ENCODE measurements at regions not wholly inside any gene's neighbourhood (a gene's known extent, or its start where the extent isn't known, plus 50 kb on each side); places are given as distances from the start of the nearest gene placed in this dataset.
"Not testable (repeated sequence)": the region's sequence is repeated elsewhere in the genome, so short reads cannot be mapped to it uniquely, and the experiment has no call there.

DNA sequence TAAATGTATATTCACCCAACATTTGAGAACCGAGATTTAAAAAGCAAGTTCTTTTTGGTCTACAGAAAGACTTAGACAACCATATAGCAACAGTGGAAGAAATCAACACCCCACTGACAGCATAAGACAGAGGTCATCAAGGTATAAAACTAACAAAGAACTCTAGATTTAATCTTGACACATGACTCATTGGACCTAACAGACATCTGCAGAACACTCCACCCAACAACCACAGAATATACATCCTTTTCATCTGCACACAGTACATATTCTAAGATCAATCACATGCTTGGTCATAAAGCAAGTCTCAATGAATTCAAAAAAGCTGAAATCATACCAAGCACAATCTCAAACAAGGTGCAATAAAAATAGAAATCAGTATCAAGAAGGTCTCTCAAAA, 65.8 kb downstream of the SPIN4 start:
- DNase-seq, result no peak

DNA sequence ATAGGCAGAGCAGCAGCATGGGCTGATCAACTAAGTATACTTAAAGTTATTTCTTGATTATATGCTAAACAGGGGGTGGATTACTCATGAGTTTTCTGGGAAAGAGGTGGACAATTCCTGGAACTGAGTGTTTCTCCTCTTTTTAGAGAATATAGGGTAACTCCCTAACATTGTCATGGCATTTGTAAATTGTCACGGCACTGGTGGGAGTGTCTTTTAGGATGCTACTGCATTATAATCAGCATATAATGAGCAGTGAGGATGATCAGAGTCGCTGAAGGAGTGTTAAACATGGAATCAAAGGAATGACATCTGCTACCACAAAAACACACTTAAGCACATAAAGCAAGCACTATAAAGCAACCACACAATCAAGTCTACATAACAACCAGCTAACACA, 66.5 kb downstream of the SPIN4 start:
- no peak for DNase-seq

DNA sequence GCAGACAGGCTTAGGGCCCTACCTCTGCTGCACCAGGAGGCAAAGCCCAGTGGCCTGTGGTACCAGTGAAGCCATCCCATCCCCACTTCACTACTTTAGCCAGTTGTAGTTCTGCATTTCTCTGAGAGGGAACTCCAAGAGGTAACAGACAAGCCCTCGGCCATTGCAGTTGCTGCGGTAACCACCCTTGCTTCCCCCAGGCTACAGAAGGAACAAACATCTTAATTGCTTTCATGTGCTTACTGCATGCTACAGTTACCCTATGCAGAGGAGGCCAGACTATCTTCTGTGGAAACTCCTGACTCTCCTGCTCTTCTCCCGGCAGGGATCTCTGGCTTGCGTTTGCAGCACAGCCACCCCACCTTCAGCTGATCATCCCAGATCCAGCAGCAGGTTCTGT, 67.8 kb downstream of the SPIN4 start:
- DNase-seq, result no peak

DNA sequence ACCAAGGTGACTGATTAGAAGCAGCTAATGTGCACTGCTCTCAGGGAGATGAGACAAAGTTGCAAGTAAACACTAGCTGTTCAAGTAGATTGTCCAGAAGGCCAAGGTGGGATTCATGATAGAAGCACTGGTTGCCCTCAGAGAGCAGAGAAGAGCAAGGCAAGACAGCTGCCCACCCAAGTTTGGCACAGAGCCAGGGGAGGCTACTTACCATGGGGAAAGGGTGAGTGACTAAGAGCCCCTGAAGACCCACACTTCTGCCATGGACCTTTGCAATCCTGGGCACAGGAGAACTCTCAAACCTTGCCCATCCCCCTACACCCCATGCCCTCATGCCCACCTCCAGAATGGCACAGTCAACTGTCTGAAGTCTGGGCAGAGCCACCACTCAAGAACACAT, 68.3 kb downstream of the SPIN4 start:
- DNase-seq, result no peak

DNA sequence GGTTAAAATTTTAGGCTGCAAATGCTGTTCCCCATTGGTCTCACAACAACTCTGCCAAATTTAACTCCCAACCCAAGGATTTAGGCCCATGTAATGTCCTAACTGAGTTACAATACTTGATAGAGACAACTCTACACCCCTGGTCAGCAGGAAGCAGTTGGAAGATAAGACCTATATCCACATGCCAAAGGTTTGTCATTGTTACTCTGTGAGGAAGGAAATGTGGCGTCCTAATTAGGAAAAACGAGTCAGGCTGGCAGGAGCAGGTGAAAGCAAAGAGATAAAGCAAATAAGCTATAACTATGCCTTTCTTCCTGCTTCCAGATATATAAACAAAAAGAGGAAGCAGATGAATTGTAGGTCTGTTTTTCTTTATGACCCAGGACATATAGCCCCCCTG, 69.1 kb downstream of the SPIN4 start:
- no peak for DNase-seq

DNA sequence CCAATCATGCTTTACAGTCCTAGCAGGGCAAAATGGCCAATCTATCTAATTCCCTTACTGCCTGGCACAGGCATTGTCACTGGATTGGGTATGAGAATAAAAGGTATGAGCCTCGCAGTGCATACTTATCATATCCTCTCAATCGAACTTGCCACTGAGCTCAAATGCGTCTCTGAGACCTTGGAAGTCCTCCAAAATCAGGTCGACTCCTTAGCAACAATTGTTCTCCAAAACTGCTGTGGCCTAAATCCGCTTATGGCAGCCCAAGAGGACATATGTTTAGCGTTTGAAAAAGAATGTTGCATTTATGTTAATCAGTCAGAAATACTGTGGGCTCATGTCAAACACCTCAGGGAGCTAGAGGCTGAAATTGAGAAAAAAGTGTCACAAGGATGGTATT, 69.7 kb downstream of the SPIN4 start:
- no peak for DNase-seq

DNA sequence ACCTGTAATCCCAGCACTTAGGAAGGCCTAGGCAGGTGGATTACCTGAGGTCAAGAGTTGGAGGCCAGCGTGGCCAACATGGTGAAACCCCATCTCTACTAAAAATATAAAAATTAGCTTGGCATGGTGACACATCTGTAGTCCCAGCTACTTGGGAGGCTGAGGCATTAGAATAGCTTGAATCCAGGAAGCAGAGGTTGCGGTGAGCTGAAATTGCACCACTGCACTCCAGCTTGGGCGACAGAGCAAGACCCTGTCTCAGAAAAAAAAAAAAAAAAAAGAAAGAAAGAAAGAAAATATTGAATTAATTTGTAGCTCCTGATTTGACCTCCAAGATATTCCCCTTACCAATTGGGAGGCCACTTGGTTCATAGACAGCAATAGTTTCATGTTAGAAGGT, 73.7 kb downstream of the SPIN4 start:
- DNase-seq, result not testable (repeated sequence)

DNA sequence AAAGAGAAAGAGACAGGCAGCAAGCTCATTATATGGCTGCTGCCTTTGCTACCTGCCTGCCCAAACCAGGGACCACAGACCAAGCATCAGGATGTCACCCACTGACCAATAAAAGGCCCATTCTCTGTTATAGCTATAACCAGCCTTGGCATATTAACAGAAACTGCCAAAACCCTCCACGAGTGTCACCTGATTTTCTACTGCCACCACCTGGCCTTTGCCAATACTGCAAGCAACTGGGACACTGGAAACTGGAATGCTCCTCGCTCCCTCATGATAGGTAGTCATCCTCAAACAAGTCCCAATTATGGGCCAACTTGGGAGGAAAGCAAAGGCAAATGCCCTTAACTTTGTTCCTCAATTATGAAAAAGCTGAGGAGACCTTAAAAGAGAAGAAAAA, 76.0 kb downstream of the SPIN4 start:
- DNase-seq, result peak; percentile 47

DNA sequence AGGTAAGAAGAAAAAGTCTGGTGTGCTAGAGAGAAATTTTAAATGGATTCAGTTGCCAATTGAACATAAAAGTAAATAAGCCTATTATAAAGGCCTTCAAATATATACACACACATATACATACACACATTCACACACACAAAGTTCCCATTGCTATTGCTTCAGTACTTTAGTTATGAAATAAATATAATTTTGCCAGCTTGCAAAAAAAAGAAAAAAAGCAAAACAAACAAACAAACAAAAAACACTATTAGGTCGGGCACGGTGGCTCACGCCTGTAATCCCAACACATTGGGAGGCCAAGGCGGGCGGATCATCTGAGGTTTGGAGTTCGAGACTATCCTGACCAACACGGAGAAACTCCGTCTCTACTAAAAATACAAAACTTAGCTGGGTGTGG, 80.3 kb downstream of the SPIN4 start:
- no peak for DNase-seq

DNA sequence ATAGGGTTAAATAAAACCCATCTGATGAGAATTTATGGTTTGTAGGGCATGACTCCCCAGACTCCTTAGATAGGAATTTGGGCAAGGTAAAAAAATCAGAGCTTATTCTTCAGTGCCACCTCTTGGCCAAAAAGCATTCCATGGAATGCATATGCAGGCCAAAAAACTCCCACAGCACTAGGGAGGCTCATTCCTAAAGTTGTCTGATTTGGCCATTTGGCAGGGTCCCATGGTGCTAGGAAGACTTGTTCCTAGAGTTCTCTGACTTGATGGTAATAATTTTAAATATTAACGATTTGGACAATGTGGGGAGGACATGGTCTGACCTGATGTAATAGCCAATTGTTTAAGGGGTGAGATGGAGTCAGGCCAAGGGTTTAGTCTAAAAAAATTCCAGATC, 93.0 kb downstream of the SPIN4 start:
- DNase-seq, result no peak

DNA sequence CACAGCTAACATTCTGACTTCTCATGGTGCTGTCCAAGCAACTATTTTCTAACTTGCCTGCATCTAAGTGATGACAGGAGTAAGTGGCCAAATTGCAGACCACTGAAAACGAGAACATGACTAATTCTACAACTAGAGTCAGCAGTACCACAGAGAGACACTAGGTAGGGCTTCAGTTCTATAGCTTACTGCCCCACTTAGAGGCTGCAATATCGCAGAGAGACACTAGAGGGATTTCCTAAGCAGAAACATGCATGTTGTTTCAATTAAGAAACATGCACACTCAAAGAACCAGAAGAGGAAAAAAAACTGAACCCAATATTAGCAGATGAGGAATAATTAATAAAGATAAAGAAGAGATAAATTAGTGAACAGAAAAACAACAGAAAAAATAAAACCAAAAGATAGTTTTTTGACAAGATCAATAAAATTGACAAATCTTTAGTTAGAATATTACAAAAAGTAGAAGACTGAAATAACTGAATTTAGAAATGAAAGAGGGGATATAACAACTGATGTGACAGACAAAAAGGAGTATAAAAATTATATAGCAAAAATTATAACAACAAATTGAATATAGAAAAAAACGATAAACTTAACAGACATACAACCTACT, 100.8 kb downstream of the SPIN4 start:
- no peak for DNase-seq

DNA sequence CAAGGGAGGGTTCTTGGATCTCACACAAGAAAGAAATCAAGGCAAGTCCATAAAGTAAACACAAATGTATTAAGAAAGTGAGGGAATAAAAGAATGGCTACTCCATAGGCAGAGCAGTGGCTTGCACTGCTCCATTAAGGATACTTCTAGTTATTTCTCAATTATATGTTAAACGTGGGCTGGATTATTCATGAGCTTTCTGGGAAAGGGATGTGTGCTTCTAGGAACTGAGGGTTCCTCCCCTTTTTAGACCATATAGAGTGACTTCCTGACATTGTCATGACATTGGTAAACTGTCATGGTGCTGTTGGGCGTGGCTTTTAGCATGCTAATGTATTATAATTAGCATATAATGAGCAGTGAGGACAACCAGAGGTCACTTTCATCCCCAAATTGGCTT, 108.4 kb downstream of the SPIN4 start:
- DNase-seq, result not testable (repeated sequence)

DNA sequence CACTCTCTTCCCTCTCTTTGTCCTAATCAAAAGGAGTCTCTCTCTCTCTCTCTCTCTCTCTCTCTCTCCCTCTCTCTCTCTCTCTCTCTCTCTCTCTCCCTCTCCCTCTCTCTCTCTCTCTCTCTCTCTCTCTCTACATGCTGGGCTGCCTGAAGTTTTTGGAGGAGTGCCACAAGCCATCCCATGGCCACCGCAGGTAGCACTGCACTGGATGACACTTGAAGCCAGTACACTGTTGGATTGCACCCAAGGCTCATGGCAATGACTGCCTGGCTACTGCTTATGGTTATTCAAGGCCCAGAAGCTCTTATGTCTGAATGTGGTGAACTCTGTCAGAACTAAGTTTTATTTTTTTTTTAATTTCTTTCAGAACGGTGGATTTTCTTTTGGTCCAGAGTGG, 115.2 kb downstream of the SPIN4 start:
- DNase-seq, result not testable (repeated sequence)

DNA sequence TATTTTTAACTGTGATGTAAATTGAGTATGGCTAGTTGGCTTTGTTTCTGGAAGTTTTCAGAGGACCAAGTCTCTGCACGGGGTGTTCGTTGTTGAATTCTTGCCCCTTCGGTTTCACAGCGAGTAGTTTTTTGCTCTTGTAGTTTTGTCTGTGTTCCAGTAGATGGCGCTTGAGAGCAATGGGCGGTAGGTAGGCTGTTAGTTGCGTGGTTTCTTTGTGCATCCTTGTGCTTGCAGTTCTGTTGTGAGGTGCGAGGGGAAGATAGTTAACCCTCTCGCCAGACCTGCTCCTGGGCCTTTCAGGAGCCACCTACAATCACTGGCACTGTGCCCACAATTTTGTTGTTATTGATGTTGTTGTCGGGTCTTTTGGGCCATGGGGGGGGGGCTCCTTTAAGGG, 118.1 kb downstream of the SPIN4 start:
- DNase-seq, result not testable (repeated sequence)

DNA sequence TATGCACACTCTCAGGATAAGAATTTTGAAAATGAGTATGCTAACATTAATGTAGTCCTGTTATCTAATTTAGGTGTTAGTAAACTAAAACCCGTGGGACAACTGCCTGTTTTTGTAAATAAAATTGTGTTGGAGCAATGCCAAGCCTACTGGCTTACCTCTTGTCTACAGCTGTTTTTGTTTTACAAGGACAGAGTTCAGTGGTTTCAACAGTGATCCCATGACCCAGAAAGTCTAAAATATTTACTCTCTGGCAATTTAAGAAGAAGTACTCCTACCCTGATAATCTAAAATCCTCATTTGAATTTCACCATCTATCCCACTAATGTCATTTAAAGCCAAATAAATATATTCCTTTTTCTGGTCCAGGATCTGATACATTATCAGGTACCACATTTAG, 132.9 kb downstream of the SPIN4 start:
- not testable (repeated sequence) for DNase-seq

DNA sequence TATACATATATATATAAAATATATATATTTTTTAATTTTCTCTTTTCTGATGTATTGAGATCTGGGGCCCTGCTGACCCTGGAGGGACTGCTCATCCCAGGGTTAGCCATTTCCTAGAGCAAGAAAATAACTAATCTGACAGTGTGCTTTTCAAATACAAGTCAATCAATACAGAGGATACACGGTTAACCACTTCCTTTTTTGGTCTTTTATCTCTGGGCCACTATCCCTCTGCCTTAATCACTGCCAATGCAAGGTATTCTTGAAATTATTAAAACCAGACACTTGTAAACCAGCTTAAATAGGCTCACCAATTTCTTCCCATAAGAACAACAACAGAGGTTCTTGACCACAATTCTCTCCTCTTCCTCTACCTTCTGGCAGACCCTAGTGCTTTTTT, 133.6 kb downstream of the SPIN4 start:
- DNase-seq, result not testable (repeated sequence)

DNA sequence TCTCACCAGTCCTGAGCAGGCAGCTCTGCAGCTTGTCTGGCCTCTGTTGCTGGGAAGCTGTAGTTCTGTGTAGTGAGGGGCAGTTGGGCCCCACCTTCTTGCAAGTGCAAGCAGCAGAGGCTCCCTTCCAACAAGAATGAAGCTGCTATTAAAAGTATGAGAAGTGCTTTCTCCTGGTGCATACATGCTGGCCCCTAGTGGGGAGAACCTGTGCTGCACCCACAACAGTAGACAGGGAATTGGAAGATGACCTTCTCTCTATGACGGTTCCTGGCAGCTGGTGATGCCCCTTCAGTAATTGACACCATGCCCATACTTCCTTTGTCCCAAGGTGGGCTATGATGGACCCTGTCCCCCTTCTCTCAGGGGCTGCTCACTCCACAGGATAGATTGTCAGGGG, 141.5 kb downstream of the SPIN4 start:
- DNase-seq, result not testable (repeated sequence)

DNA sequence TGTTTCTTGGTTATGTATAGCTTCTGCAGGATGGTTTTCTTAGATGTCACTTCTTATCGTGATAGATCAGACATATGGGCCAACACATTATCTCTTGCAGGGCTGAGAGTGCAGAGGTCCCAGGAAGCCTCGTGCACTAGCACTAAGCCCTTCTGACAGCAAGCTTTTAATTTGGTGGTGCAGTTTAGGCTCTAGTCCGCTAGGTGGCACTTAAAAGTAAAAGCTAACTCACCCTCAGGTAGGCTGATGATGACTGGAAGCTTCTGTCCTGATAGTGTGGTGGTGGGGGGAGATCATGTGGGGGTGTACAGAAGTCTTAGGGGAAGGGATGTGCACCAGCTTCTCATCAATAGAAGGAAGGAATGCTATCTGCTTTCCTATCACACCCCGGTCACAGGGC, 142.0 kb downstream of the SPIN4 start:
- DNase-seq, result not testable (repeated sequence)

DNA sequence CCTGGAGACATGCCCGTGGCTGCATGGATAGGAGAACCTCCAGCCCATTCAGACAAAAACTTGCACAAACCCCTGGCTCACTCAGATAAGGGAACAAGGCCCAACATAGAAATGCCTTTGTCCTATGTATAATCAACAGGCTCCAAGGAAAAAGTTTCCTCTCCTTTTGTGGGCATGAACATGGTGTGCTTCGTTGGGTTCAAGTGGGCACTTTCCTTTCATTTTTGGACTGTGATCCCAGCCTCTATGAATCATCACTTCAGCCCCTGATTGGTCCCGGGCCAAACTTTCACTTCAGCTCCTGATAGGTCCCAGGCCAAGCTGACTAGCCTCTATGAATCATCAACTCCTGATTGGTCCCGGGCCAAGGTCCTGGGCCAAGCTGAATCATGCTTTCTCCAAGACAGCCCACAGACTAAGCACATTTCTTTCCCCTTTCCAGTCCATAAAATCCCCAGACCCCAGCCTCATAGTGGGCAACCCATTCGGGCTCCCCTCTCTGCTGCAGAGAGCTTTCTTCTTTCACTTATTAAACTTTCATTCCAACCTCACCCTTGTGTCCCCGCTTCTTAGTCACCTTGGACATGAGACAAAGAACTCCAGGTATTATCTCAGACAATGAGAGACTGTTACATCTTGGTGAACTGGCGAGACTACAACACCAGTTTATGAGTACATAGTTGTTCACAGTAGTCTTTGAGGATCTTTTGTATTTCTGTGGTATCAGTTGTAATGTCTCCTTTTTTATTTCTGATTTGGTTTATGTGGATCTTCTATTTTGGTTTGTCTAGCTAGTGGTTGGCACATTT, 146.7 kb downstream of the SPIN4 start:
- not testable (repeated sequence) for DNase-seq

DNA sequence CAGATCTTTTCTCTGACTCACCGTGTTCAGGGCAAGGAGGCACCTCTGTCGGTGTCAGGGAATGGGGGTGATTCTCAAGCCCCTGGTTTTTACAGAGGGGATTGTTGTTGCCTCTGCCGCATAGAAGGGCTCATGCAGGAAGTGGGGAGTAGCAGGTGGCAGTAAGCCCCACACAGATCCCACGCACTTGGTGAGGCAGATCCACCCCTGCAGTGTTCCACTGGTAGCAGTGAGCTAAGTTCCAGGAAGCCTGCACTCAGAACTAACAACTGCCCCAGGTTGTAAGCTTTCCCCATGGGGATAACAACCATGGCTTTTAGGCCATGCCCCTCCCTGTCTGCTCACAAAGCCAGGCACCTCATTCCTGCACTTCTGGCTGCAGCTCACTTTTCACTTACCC, 149.1 kb downstream of the SPIN4 start:
- DNase-seq, result not testable (repeated sequence)

DNA sequence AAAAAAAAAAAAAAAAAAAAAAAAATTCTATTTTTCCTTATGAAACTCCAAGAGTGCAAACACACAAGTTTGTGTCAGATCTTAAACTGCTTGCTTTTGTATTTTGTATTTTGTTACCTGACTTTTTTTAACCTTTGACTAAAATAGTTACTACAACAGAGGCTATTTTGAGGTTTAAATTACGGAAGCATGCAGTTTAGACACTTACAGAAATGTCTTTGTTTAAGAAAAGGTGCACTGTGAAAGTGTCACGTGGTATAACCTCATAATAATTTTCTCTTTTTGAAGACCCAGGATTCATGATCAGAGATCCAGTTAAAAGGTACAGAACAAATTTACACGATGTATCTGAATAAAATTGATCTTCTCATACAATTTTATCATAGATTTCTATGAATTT, 152.4 kb downstream of the SPIN4 start:
- DNase-seq, result not testable (repeated sequence)

DNA sequence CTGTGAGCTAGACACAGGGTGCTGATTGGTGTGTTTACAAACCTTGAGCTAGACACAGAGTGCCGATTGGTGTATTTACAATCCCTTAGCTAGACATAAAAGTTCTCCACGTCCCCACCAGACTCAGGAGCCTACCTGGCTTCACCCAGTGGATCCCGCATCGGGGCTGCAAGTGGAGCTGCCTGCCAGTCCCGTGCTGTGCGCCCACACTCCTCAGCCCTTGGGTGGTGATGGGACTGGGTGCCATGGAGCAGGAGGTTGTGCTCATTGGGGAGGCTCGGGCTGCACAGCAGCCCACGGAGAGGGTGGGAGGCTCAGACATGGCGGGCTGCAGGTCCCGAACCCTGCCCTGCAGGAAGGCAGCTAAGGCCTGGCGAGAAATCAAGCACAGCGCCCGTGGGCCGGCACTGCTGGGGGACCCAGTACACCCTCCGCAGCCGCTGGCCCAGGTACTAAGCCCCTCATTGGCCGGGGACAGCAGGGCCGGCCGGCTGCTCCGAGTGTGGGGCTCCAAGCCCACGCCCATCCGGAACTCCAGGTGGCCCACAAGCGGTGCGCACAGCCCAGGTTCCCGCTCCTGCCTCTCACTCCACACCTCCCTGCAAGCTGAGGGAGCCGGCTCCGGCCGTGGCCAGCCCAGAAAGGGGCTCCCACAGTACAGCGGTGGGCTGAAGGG, 158.6 kb downstream of the SPIN4 start:
- DNase-seq, result not testable (repeated sequence)

DNA sequence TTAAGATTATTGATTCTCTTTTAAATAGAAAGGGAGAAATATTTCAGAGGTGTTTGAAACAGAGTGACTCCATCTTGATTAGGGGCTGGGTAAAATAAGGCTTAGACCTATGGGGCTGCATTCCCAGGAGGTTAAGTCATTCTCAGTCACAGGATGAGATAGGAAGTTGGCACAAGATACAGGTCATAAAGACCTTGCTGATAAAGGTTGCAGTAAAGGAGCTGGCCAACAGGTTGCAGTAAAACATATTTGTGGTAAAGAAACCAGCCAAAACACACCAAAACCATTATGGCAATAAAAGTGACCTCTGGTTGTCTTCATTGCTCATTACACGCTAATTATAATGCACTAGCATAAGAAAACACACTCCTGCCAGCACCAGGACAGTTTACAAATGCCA, 165.0 kb downstream of the SPIN4 start:
- no peak for DNase-seq

DNA sequence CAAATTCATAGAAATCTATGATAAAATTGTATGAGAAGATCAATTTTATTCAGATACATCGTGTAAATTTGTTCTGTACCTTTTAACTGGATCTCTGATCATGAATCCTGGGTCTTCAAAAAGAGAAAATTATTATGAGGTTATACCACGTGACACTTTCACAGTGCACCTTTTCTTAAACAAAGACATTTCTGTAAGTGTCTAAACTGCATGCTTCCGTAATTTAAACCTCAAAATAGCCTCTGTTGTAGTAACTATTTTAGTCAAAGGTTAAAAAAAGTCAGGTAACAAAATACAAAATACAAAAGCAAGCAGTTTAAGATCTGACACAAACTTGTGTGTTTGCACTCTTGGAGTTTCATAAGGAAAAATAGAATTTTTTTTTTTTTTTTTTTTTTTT, 171.3 kb downstream of the SPIN4 start:
- not testable (repeated sequence) for DNase-seq
